Activated CD8-positive, alpha-beta T cell treated with anti-CD3 and anti-CD28 coated beads for 36 hours (primary cell): ENCODE measurements at regions not wholly inside any gene's neighbourhood (a gene's known extent, or its start where the extent isn't known, plus 50 kb on each side); places are given as distances from the start of the nearest gene placed in this dataset.

Experiments
- ATAC-seq: fragments of 200-7000 bp; cut with Tn5 transposase; one replicate; pipeline ENCODE4 v1.10.0; 2021; ENCODE audit warnings: mild to moderate bottlenecking, moderate library complexity
- CTCF ChIA-PET: fragments of 350-600 bp; sonication (Branson Sonifier 250); formaldehyde crosslinking; loops from one replicate; lab custom pipeline; 2021; ENCODE audit warnings: antibody characterized with exemption; lab: Charles Lee
- POLR2A ChIA-PET: fragments of 350-600 bp; sonication (Branson Sonifier 250); formaldehyde crosslinking; loops from one replicate; lab custom pipeline; 2021; ENCODE audit warnings: antibody characterized with exemption; lab: Charles Lee
- DNase-seq: peaks from one replicate; pipeline ENCODE4 v3.0.0-alpha.2; 2020
- H3K27ac Mint-ChIP-seq: one replicate; pipeline ENCODE4 v1.8.0; 2021; ENCODE audit warnings: mild to moderate bottlenecking, mixed read lengths
- H3K27me3 Mint-ChIP-seq: one replicate; pipeline ENCODE4 v1.8.0; 2021; ENCODE audit warnings: mixed read lengths
- H3K36me3 Mint-ChIP-seq: one replicate; pipeline ENCODE4 v1.8.0; 2021; ENCODE audit warnings: low read depth, mixed read lengths
- H3K4me1 Mint-ChIP-seq: one replicate; pipeline ENCODE4 v1.8.0; 2021; ENCODE audit warnings: low read depth, mixed read lengths
- H3K4me3 Mint-ChIP-seq: one replicate; pipeline ENCODE4 v1.8.0; 2021; ENCODE audit warnings: mild to moderate bottlenecking, moderate library complexity, mixed read lengths
- H3K9me3 Mint-ChIP-seq: one replicate; pipeline ENCODE4 v1.8.0; 2021; ENCODE audit warnings: mixed read lengths
- intact Hi-C: fragments of 100-400 bp; cut with micrococcal nuclease; formaldehyde crosslinking; loops from one replicate; pipeline ENCODE4 v1.10.0; 2022
- TF ChIP-seq, protein P1 (sequence below): fragments of 200-600 bp; IDR thresholded peaks from one replicate; pipeline ENCODE4 v1.8.0; 2022; ENCODE audit warnings: antibody characterized with exemption, mild to moderate bottlenecking

DNA sequence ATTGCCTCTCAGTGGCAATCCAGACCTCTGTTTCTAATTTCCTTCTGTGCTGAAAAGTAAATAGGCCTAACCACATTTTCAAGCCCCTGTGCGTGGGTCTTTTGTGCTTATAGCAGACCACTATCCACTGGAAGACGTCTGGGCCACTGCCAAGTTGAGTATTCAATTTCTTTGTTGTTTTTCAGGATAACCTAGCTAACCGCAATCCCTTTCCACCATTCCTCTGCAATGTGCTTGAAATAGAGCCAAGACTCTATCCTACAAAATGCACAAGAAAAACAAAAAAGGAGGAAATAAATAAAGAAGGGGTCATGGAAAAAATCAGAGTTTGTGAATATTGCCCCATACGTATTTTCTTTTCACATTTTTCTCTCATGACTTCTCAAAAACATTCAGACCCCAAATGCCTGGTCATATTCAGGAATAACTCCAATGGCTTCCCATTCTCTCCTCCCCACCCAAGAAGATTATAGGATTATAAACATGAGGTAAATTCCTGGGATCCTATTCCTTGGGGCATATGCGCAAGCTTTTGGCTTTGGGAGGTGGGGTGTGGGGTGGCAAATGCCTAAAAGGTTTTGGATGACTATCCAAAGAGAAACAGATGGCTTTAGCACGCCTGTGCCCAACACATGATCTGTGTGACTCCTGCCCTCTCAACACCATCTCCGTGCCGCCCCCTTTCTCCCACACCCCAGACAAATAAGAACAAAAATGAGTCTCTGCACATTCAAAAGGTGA is 217.9 kb upstream of the THBS1 start:
- H3K4me3 Mint-ChIP-seq = no peak overlapping the region
- POLR2A ChIA-PET = interaction anchor here (0.6 kb wide), 1 partner anchor 695 kb away, joined by 3 read pairs; no protein-coding TSS in a partner anchor
- ATAC-seq = no peak

DNA sequence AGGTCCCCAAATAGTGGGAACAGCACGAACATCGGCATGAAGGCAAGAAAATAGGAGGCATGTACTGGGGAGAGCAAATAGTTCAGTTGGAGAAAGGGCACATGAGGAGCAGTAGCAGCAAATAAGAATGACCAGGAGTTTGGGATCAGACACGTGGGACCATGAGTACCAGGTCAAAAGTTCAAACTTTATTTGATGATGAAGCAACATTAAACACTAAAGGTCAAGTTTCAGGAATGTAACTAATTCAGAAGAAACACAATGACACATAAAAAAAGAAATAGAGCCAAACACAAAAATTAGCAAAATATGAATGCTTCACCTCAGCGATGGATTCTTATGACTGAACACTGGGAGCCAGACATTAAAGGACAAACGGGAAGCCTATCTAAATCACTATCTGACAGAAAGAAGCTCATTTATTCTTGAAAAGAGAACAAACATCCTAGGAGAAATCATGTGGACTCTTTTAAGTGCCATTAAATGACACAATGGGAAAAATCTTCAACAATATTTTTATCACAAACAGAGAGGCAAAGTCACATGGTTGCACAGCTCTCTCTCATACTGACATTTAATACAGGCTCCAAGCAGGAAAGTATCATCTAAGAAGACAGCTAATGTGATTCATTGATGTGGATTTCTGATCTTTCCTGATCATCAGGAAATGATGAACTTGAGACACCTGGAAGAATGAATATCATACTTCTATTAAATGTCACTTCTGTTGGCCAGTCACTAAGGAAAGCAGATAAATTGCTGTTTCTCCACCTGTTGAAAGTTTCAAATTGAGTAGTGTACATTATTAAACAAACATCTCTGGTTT is 216.9 kb upstream of the THBS1 start:
- Mint-ChIP-seq H3K4me1 (no peaks in the 10 kb centered on the region), H3K27me3 (peaks cover 5% of the 10 kb centered on the region), H3K4me3 (no peak overlapping the region), H3K9me3 (no peaks in the 10 kb centered on the region), H3K27ac (no peak overlapping the region), H3K36me3 (no peaks in the 10 kb centered on the region)
- intact Hi-C loops = no loop called here
- no peak for DNase-seq
- no peak for ATAC-seq
- TF ChIP-seq, protein P1, sequence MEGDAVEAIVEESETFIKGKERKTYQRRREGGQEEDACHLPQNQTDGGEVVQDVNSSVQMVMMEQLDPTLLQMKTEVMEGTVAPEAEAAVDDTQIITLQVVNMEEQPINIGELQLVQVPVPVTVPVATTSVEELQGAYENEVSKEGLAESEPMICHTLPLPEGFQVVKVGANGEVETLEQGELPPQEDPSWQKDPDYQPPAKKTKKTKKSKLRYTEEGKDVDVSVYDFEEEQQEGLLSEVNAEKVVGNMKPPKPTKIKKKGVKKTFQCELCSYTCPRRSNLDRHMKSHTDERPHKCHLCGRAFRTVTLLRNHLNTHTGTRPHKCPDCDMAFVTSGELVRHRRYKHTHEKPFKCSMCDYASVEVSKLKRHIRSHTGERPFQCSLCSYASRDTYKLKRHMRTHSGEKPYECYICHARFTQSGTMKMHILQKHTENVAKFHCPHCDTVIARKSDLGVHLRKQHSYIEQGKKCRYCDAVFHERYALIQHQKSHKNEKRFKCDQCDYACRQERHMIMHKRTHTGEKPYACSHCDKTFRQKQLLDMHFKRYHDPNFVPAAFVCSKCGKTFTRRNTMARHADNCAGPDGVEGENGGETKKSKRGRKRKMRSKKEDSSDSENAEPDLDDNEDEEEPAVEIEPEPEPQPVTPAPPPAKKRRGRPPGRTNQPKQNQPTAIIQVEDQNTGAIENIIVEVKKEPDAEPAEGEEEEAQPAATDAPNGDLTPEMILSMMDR = no peak
- ChIA-PET POLR2A (interaction anchor here (0.6 kb wide), 2 partner anchors 425 to 694 kb away, joined by 3 read pairs; no protein-coding TSS in a partner anchor), CTCF (no interaction called here)

More for the DNA sequence above, 217.9 kb upstream of the THBS1 start:
- peaks cover 5% of the 10 kb centered on the region for H3K27me3 Mint-ChIP-seq
- no peaks in the 10 kb centered on the region for H3K9me3 Mint-ChIP-seq
- H3K36me3 Mint-ChIP-seq = no peaks in the 10 kb centered on the region
- intact Hi-C loops = no loop called here
- H3K27ac Mint-ChIP-seq = no peak overlapping the region
- DNase-seq = no peak
- CTCF ChIA-PET = interaction anchor here (1.0 kb wide), 1 partner anchor 655 kb away, joined by 3 read pairs; no protein-coding TSS in a partner anchor
- TF ChIP-seq, protein P1 = no peak
- H3K4me1 Mint-ChIP-seq = no peaks in the 10 kb centered on the region

DNA sequence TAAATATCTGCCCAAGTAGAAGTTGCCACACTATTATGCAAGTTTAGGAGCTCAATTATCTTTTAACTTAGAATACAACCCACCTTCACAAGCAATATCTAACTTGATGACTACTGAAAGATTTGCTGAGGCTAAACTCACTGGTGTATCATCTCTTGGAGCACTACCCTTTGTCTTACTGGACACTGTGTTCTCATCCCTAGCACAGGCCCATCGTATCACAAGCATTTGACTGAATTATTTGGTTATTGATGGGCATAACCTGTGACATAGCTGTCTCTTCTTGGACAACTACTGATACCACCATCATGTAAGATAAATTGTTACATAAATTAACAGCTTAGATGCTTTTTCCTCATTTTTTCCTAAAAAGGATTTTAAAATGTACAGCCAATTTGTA is 216.2 kb upstream of the THBS1 start:
- no peak overlapping the region for H3K27ac Mint-ChIP-seq
- TF ChIP-seq, protein P1 = no peak
- DNase-seq (no peak), ATAC-seq (no peak)
- intact Hi-C loops = no loop called here
- no peaks in the 10 kb centered on the region for H3K36me3 Mint-ChIP-seq
- POLR2A ChIA-PET = interaction anchor here (0.6 kb wide), 1 partner anchor 22 kb away, joined by 3 read pairs; no protein-coding TSS in a partner anchor
- CTCF ChIA-PET = no interaction called here
- H3K4me3 Mint-ChIP-seq = no peak overlapping the region
- peaks cover 5% of the 10 kb centered on the region for H3K27me3 Mint-ChIP-seq
- no peaks in the 10 kb centered on the region for H3K4me1 Mint-ChIP-seq
- no peaks in the 10 kb centered on the region for H3K9me3 Mint-ChIP-seq

DNA sequence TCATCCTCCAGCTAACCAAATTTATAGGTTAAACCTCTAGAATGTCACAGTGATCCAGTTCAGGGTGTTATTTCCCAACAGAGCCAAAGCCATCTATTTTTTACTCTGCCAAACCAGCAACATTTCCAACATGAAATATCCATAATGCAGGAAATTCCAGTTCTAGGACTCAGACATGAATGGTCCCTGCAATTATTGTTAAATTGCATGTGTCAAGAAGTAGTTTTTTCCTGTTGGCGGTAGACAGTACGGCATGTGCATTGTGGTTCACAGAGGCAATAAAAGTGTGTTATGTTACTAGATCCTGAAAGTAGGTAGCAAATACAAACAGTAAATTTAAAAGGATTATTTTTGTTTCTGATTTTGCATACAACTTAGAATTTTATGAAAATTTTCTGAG is 215.7 kb upstream of the THBS1 start:
- Mint-ChIP-seq H3K4me1 (no peaks in the 10 kb centered on the region), H3K36me3 (no peaks in the 10 kb centered on the region), H3K9me3 (peaks cover 2% of the 10 kb centered on the region), H3K4me3 (no peak overlapping the region), H3K27ac (no peak overlapping the region), H3K27me3 (peaks cover 4% of the 10 kb centered on the region)
- no peak for ATAC-seq
- no peak for DNase-seq
- ChIA-PET POLR2A (interaction anchor here (0.6 kb wide), 1 partner anchor 22 kb away, joined by 3 read pairs; no protein-coding TSS in a partner anchor), CTCF (no interaction called here)
- TF ChIP-seq, protein P1 = no peak
- intact Hi-C loops = no loop called here
